SK-N-SH (cell line): ENCODE measurements at regions not wholly inside any gene's neighbourhood (a gene's known extent, or its start where the extent isn't known, plus 50 kb on each side); places are given as distances from the start of the nearest gene placed in this dataset.

Experiments used
- CTCF ChIA-PET: fragments of 300-600, 350-600 bp; formaldehyde crosslinking; extraction: SDS; loops from one replicate; lab custom pipeline; 2021; lab: Yijun Ruan, JAX
- POLR2A ChIA-PET: fragments of 350-600 bp; sonication (Branson Sonifier 250); formaldehyde crosslinking; extraction: SDS; loops from one replicate; lab custom pipeline; 2020; ENCODE audit warnings: antibody characterized with exemption, inconsistent platforms; lab: Yijun Ruan, JAX
- DNase-seq: peaks from one replicate; pipeline ENCODE4 v3.0.0; 2012
- H2AFZ ChIP-seq: fragments of 200-600 bp; sonication (generic); 2 replicates; pipeline ENCODE4 v1.8.1; 2016; ENCODE audit warnings: antibody characterized with exemption, mild to moderate bottlenecking, low read depth
- H3F3A ChIP-seq: fragments of 200-600 bp; sonication (generic); replicated peaks from 2 replicates; pipeline ENCODE3; 2016; ENCODE audit warnings: antibody characterized with exemption, mild to moderate bottlenecking; ENCODE audit not compliant: insufficient read depth
- H3K27ac ChIP-seq, 2 experiments: fragments of 200-500 bp in 1 of 2; fragments of 200-600 bp in 1 of 2; sonication (Bioruptor generic) in 1 of 2; sonication (generic), shearing (Covaris generic) in 1 of 2; 2 replicates each; pipeline versions ENCODE4 v1.5.1 to v1.6.1; 2014 to 2016; ENCODE audit warnings: low read depth in 2 of 2, inconsistent platforms in 1 of 2, low read length in 1 of 2, mild to moderate bottlenecking in 1 of 2, mixed read lengths in 1 of 2
- H3K27me3 ChIP-seq: fragments of 200-600 bp; sonication (generic), shearing (Covaris generic); 2 replicates; pipeline ENCODE4 v1.6.1; 2016; ENCODE audit warnings: mixed run types; ENCODE audit not compliant: insufficient read depth
- H3K36me3 ChIP-seq, 2 experiments: fragments of 200-500 bp in 1 of 2; fragments of 200-600 bp in 1 of 2; sonication (Bioruptor generic) in 1 of 2; sonication (generic) in 1 of 2; replicated peaks in 1 of 2; 2 replicates each; pipeline versions ENCODE3 to v1.5.1; 2014 to 2016; ENCODE audit warnings: low read length in 1 of 2, mild to moderate bottlenecking in 1 of 2; ENCODE audit not compliant: insufficient read depth in 2 of 2, control insufficient read depth in 1 of 2
- H3K4me1 ChIP-seq, 2 experiments: fragments of 200-500 bp in 1 of 2; fragments of 200-600 bp in 1 of 2; sonication (Bioruptor generic) in 1 of 2; sonication (generic), shearing (Covaris generic) in 1 of 2; 2 replicates each; pipeline versions ENCODE4 v1.5.1 to v1.6.1; 2014 to 2016; ENCODE audit warnings: low read depth in 1 of 2, low read length in 1 of 2, mixed run types in 1 of 2; ENCODE audit not compliant: insufficient read depth in 2 of 2, control insufficient read depth in 1 of 2
- H3K4me2 ChIP-seq: fragments of 200-600 bp; sonication (generic), shearing (Covaris generic); 2 replicates; pipeline ENCODE4 v1.6.1; 2017; ENCODE audit warnings: mixed run types
- H3K4me3 ChIP-seq, 2 experiments: fragments of 200-500 bp in 1 of 2; fragments of 200-600 bp in 1 of 2; sonication (Bioruptor generic) in 1 of 2; sonication (generic), shearing (Covaris generic) in 1 of 2; 2 replicates each; pipeline versions ENCODE4 v1.5.1 to v1.8.1; 2014 to 2016; ENCODE audit warnings: low read depth in 2 of 2, inconsistent platforms in 1 of 2, low read length in 1 of 2, mild to moderate bottlenecking in 1 of 2, mixed read lengths in 1 of 2, moderate library complexity in 1 of 2
- H3K79me2 ChIP-seq: fragments of 200-600 bp; sonication (generic); 2 replicates; pipeline ENCODE4 v1.8.1; 2017; ENCODE audit warnings: mild to moderate bottlenecking; ENCODE audit not compliant: insufficient read depth
- H3K9ac ChIP-seq: fragments of 200-600 bp; sonication (generic); 2 replicates; pipeline ENCODE4 v1.6.1; 2017; ENCODE audit warnings: mixed run types
- H3K9me2 ChIP-seq: fragments of 200-600 bp; sonication (generic); 2 replicates; pipeline ENCODE4 v1.6.1; 2017; ENCODE audit warnings: mixed run types
- H3K9me3 ChIP-seq: fragments of 200-600 bp; sonication (generic); 2 replicates; pipeline ENCODE4 v1.6.1; 2017; ENCODE audit warnings: mixed run types, mild to moderate bottlenecking, moderate library complexity
- H4K20me1 ChIP-seq: fragments of 200-600 bp; sonication (generic); 2 replicates; pipeline ENCODE4 v1.6.1; 2017; ENCODE audit warnings: mild to moderate bottlenecking, mixed run types; ENCODE audit not compliant: insufficient read depth
- ELF1 ChIP-seq: IDR thresholded peaks from 2 replicates; pipeline ENCODE4 v1.4.0; 2012
- EP300 ChIP-seq, 2 experiments: IDR thresholded peaks; 2 replicates each; pipeline versions ENCODE4 v1.4.0 to v1.6.1; 2012; ENCODE audit warnings: borderline replicate concordance in 1 of 2, low read depth in 1 of 2, low read length in 1 of 2
- FOSL2 ChIP-seq: IDR thresholded peaks from 2 replicates; pipeline ENCODE4 v1.4.0; 2012; ENCODE audit warnings: low read depth, mild to moderate bottlenecking, moderate library complexity, borderline replicate concordance
- GABPA ChIP-seq: IDR thresholded peaks from 2 replicates; pipeline ENCODE4 v1.4.0; 2012; ENCODE audit warnings: low read depth, mild to moderate bottlenecking
- IRF3 ChIP-seq: fragments of 150-350 bp; IDR thresholded peaks from 2 replicates; pipeline ENCODE4 v1.6.1; 2016; ENCODE audit warnings: mild to moderate bottlenecking, low read depth, low read length
- MXI1 ChIP-seq: IDR thresholded peaks from 2 replicates; pipeline ENCODE4 v1.6.1; 2012; ENCODE audit warnings: mild to moderate bottlenecking, low read depth, low read length, improper control_type of control experiment
- RCOR1 ChIP-seq: fragments of 150-350 bp; IDR thresholded peaks from 2 replicates; pipeline ENCODE4 v1.6.1; 2017; ENCODE audit warnings: antibody characterized with exemption, low read length
- REST ChIP-seq: IDR thresholded peaks from 2 replicates; pipeline ENCODE4 v1.6.1; 2012; ENCODE audit warnings: mild to moderate bottlenecking, low read depth, low read length, moderate library complexity
- RFX5 ChIP-seq: IDR thresholded peaks from 2 replicates; pipeline ENCODE4 v1.6.1; 2012; ENCODE audit warnings: mild to moderate bottlenecking, improper control_type of control experiment, low read length
- RXRA ChIP-seq: IDR thresholded peaks from 2 replicates; pipeline ENCODE4 v1.4.0; 2012; ENCODE audit warnings: low read depth, mild to moderate bottlenecking, borderline replicate concordance
- TAF1 ChIP-seq: IDR thresholded peaks from 2 replicates; pipeline ENCODE4 v1.6.1; 2012; ENCODE audit warnings: low read depth, mild to moderate bottlenecking, low read length, moderate library complexity, borderline replicate concordance
- USF2 ChIP-seq: fragments of 150-350 bp; IDR thresholded peaks from 2 replicates; pipeline ENCODE4 v1.6.1; 2017; ENCODE audit warnings: antibody characterized with exemption, low read length, low read depth, borderline replicate concordance
- WGBS: methylation state at CpG from one replicate; pipeline ENCODE4 v1.1.6; 2017; ENCODE audit warnings: low lambda C conversion rate; 5-methylcytosine and 5-hydroxymethylcytosine counted together
- TF ChIP-seq, protein P1 (sequence below): IDR thresholded peaks from 2 replicates; pipeline ENCODE4 v1.4.0; 2012; ENCODE audit warnings: low read depth
- TF ChIP-seq, protein P2 (sequence below): fragments of 200-600 bp; sonication (generic); IDR thresholded peaks from 2 replicates; pipeline ENCODE4 v1.6.1; 2017; ENCODE audit warnings: antibody characterized with exemption, mild to moderate bottlenecking, moderate library complexity
- TF ChIP-seq, protein P3 (sequence below): IDR thresholded peaks from 2 replicates; pipeline ENCODE4 v1.4.0; 2012; ENCODE audit warnings: low read depth, borderline replicate concordance

DNA sequence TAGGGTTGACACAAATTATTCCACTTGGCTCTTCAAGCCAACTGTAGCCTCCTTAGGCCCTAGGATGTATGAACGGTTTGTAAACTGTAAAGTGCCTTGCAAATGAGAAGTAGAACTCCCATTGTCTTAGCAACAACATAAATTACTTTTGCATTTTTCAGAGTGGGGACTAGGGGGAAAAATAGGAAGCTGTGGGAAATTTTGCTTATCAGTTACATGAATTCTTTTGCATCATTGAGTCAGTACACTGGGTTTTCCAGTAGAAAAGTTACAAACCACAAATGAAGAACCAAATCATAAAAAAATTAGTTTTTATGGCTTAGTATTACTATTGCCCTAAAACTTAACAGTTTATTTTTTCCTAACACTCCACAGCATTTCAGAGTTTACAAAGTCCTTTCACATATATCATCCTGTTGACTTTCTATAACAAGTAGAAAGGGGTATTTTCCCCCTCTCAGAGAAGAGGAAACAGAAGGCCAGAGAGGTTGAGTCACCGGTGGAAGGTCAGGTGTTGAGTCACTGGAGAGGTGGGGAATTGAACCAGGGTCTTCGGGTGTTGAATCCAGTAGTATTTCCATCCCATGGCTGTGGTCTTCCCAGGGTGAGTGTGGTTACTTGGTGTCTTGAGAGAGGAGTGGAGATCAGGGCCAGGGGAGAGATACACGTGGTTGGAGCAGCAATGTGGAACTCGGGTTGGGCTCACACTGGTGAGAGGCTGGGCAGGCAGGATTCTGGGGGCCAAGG, 71.9 kb upstream of the USP24 start:
- no peaks in the 10 kb centered on the region for H3K9me2 ChIP-seq
- no peaks in the 10 kb centered on the region for H3K9me3 ChIP-seq
- H3K9ac ChIP-seq, result no peak overlapping the region
- no peak overlapping the region for H3K4me3 ChIP-seq
- H3K79me2 ChIP-seq, result no peaks in the 10 kb centered on the region
- peaks cover 3 to 4% of the 10 kb centered on the region in 2 experiments; a peak in 3 of 4 replicates for H3K4me1 ChIP-seq
- no peak overlapping the region for H3K27ac ChIP-seq
- no peaks in the 10 kb centered on the region for H3F3A ChIP-seq
- CTCF ChIA-PET, result interaction anchor here (1.5 to 5.5 kb wide), 4 partner anchors 9 to 1297 kb away, joined by 3 to 70 read pairs (median 4); no protein-coding TSS in a partner anchor
- H3K27me3 ChIP-seq, result no peaks in the 10 kb centered on the region
- no peak for DNase-seq
- TF ChIP-seq GABPA (no peak), RXRA (no peak), RCOR1 (no peak)
- no peak overlapping the region for H2AFZ ChIP-seq
- WGBS, result 86% methylated on average over 5 of the region's 5 CpGs
- no peaks in the 10 kb centered on the region for H3K36me3 ChIP-seq
- no peaks in the 10 kb centered on the region for H4K20me1 ChIP-seq
- H3K4me2 ChIP-seq, result no peak overlapping the region
- POLR2A ChIA-PET, result no interaction called here

GRCh38 chr1:55285834-55286233, 70.7 kb upstream of the USP24 start:
- H3K27me3 ChIP-seq, result no peaks in the 10 kb centered on the region
- no peaks in the 10 kb centered on the region for H3K36me3 ChIP-seq
- peak overlapping the region in 1 of 2 experiments; percentile 82; a peak in 2 of 4 replicates for H3K27ac ChIP-seq
- WGBS, result 92% methylated on average over 2 of the region's 2 CpGs
- H3K4me3 ChIP-seq, result no peak overlapping the region
- DNase-seq, result no peak
- peaks cover 3 to 4% of the 10 kb centered on the region in 2 experiments; a peak in 3 of 4 replicates for H3K4me1 ChIP-seq
- ChIA-PET POLR2A (no interaction called here), CTCF (interaction anchor here (0.7 to 5.5 kb wide), 8 partner anchors 8 to 1299 kb away, joined by 3 to 70 read pairs (median 4); partner anchors contain the start of gene PLPP3)
- H3F3A ChIP-seq, result no peaks in the 10 kb centered on the region
- no peak overlapping the region for H3K9ac ChIP-seq
- no peak overlapping the region for H3K4me2 ChIP-seq
- no peaks in the 10 kb centered on the region for H3K9me2 ChIP-seq
- H4K20me1 ChIP-seq, result no peaks in the 10 kb centered on the region
- no peaks in the 10 kb centered on the region for H3K79me2 ChIP-seq
- H3K9me3 ChIP-seq, result no peaks in the 10 kb centered on the region
- H2AFZ ChIP-seq, result no peak overlapping the region
- TF ChIP-seq EP300 (IDR thresholded peaks at IDR 0.05; ENCODE audit: borderline replicate concordance in 1 of 2, low read depth in 1 of 2, low read length in 1 of 2), result no peak
- TF ChIP-seq MXI1, result no peak
- no peak for TF ChIP-seq USF2
- TF ChIP-seq ELF1, result no peak
- TF ChIP-seq, protein P1, sequence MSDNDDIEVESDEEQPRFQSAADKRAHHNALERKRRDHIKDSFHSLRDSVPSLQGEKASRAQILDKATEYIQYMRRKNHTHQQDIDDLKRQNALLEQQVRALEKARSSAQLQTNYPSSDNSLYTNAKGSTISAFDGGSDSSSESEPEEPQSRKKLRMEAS, result no peak
- TF ChIP-seq, protein P2, sequence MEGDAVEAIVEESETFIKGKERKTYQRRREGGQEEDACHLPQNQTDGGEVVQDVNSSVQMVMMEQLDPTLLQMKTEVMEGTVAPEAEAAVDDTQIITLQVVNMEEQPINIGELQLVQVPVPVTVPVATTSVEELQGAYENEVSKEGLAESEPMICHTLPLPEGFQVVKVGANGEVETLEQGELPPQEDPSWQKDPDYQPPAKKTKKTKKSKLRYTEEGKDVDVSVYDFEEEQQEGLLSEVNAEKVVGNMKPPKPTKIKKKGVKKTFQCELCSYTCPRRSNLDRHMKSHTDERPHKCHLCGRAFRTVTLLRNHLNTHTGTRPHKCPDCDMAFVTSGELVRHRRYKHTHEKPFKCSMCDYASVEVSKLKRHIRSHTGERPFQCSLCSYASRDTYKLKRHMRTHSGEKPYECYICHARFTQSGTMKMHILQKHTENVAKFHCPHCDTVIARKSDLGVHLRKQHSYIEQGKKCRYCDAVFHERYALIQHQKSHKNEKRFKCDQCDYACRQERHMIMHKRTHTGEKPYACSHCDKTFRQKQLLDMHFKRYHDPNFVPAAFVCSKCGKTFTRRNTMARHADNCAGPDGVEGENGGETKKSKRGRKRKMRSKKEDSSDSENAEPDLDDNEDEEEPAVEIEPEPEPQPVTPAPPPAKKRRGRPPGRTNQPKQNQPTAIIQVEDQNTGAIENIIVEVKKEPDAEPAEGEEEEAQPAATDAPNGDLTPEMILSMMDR, result 0 out of 2 replicates have a peak, but pooled peaks have one; percentile 7
- no peak for TF ChIP-seq REST
- TF ChIP-seq FOSL2, result no peak
- TF ChIP-seq RFX5, result 0 out of 2 replicates have a peak, but pooled peaks have one; percentile 43
- no peak for TF ChIP-seq TAF1
- no peak for TF ChIP-seq RXRA
- TF ChIP-seq, protein P3, sequence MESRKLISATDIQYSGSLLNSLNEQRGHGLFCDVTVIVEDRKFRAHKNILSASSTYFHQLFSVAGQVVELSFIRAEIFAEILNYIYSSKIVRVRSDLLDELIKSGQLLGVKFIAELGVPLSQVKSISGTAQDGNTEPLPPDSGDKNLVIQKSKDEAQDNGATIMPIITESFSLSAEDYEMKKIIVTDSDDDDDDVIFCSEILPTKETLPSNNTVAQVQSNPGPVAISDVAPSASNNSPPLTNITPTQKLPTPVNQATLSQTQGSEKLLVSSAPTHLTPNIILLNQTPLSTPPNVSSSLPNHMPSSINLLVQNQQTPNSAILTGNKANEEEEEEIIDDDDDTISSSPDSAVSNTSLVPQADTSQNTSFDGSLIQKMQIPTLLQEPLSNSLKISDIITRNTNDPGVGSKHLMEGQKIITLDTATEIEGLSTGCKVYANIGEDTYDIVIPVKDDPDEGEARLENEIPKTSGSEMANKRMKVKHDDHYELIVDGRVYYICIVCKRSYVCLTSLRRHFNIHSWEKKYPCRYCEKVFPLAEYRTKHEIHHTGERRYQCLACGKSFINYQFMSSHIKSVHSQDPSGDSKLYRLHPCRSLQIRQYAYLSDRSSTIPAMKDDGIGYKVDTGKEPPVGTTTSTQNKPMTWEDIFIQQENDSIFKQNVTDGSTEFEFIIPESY, result no peak
- no peak for TF ChIP-seq IRF3
